ENCODE measurements at regions not wholly inside any gene's neighbourhood (a gene's known extent, or its start where the extent isn't known, plus 50 kb on each side); places are given as distances from the start of the nearest gene placed in this dataset.

- H3K9ac ChIP-seq (replicated peaks; ENCODE audit: extremely low read depth, insufficient read depth, low read length), result no peak overlapping the region
- no peaks in the 10 kb centered on the region for H4K20me1 ChIP-seq (replicated peaks; ENCODE audit: control insufficient read depth, extremely low read depth, insufficient read depth, low read length)
- intact Hi-C loops (cut with micrococcal nuclease), result no loop called here
- no peaks in the 10 kb centered on the region for H3K36me3 ChIP-seq (ENCODE audit: control insufficient read depth in 2 of 2, extremely low read depth in 1 of 2, insufficient read depth in 2 of 2, low read length in 2 of 2)
- CTCF ChIA-PET, result no interaction called here
- POLR2A ChIA-PET, result no interaction called here
- H3K4me2 ChIP-seq (ENCODE audit: insufficient read depth, low read length), result no peak overlapping the region
- DNase-seq (ENCODE audit: low read depth, low spot score) (no peak), FAIRE-seq (no peak)
- H3K9me3 ChIP-seq (replicated peaks; ENCODE audit: control insufficient read depth, insufficient read depth, low read length), result no peaks in the 10 kb centered on the region
- no peaks in the 10 kb centered on the region for H3K27me3 ChIP-seq (ENCODE audit: control insufficient read depth in 2 of 2, insufficient read depth in 2 of 2, low read length in 2 of 2)
- H3K4me1 ChIP-seq (ENCODE audit: control insufficient read depth, extremely low read depth, insufficient read depth, low read length), result no peaks in the 10 kb centered on the region
- H2AFZ ChIP-seq (ENCODE audit: low read depth, low read length), result no peak overlapping the region
- H3K9me1 ChIP-seq (replicated peaks; ENCODE audit: control insufficient read depth, extremely low read depth, insufficient read depth, low read length), result no peaks in the 10 kb centered on the region
- BruUV-seq (replicated peaks), result no TSS peak
- no peak overlapping the region for H3K4me3 ChIP-seq (replicated peaks in 1 of 3; ENCODE audit: insufficient read depth in 1 of 3, low read depth in 1 of 3, low read length in 3 of 3)
- TF ChIP-seq JUN (IDR thresholded peaks at IDR 0.05; ENCODE audit: borderline replicate concordance, insufficient read depth, insufficient read length, low read depth), result no peak
- TF ChIP-seq EZH2 (IDR thresholded peaks at IDR 0.05; ENCODE audit: borderline replicate concordance, low read depth, low read length, severe bottlenecking), result no peak
- no peak for TF ChIP-seq MAX (IDR thresholded peaks at IDR 0.05; ENCODE audit: insufficient read depth, insufficient read length)
- TF ChIP-seq FOS (IDR thresholded peaks at IDR 0.05; ENCODE audit: borderline replicate concordance, insufficient read depth, low read length), result no peak
- no peak for TF ChIP-seq POLR2AphosphoS5 (IDR thresholded peaks at IDR 0.05; ENCODE audit: insufficient read depth, low read depth, low read length)
- TF ChIP-seq MYC (IDR thresholded peaks at IDR 0.05; ENCODE audit: low read depth, low read length), result no peak
- TF ChIP-seq POLR2A (IDR thresholded peaks at IDR 0.05; ENCODE audit: low read depth, low read length), result no peak
- TF ChIP-seq CTCF (IDR thresholded peaks at IDR 0.05; ENCODE audit: extremely low read depth in 1 of 2, insufficient read depth in 1 of 2, low read depth in 1 of 2, low read length in 2 of 2), result no peak
- TF ChIP-seq GATA2 (IDR thresholded peaks at IDR 0.05; ENCODE audit: insufficient read depth, insufficient read length, low read depth, low read length), result no peak
- dilution Hi-C loops (cut with MboI; ENCODE audit: extremely low pct_ligation_motif_present, low sequenced_read_pairs), result no loop called here
- no peak overlapping the region for H3K27ac ChIP-seq (ENCODE audit: insufficient read depth, low read depth, low read length)
- H3K79me2 ChIP-seq (ENCODE audit: control insufficient read depth, insufficient read depth, low read length), result no peaks in the 10 kb centered on the region
These were observed 1484.3 kb upstream of the PIK3C3 start for GRCh38 chr18:40470723-40471122.

Data from endothelial cell of umbilical vein (primary cell).